Hepatocyte (in vitro differentiated cells): ENCODE measurements at regions not wholly inside any gene's neighbourhood (a gene's known extent, or its start where the extent isn't known, plus 50 kb on each side); places are given as distances from the start of the nearest gene placed in this dataset.

ENCODE experiments used
- CTCF ChIP-seq: fragments of 200-600 bp; sonication (generic); IDR thresholded peaks from 2 replicates; pipeline ENCODE4 v1.5.1; 2016; ENCODE audit warnings: antibody characterized with exemption, mild to moderate bottlenecking; ENCODE audit not compliant: poor library complexity
- EZH2 ChIP-seq: fragments of 200-600 bp; sonication (generic); IDR thresholded peaks from 2 replicates; pipeline ENCODE4 v1.6.1; 2016; ENCODE audit warnings: antibody characterized with exemption, mild to moderate bottlenecking, borderline replicate concordance
- EZH2phosphoT487 ChIP-seq: fragments of 200-600 bp; sonication (generic); IDR thresholded peaks from one replicate; pipeline ENCODE4 v1.6.1; 2018; ENCODE audit warnings: antibody characterized with exemption, mild to moderate bottlenecking, low read depth, moderate library complexity; ENCODE audit not compliant: unreplicated experiment, severe bottlenecking

GRCh38 chr4:38385093-38386004, 278.6 kb upstream of the KLF3 start:
- no peak for TF ChIP-seq CTCF
- no peak for TF ChIP-seq EZH2phosphoT487
- no peak for TF ChIP-seq EZH2
